B cell (primary cell): ENCODE measurements at regions not wholly inside any gene's neighbourhood (a gene's known extent, or its start where the extent isn't known, plus 50 kb on each side); places are given as distances from the start of the nearest gene placed in this dataset.

Experiments
- CTCF ChIP-seq: fragments of 200-600 bp; IDR thresholded peaks from one replicate; pipeline ENCODE4 v1.8.0; 2022; ENCODE audit warnings: antibody characterized with exemption, mild to moderate bottlenecking
- EZH2 ChIP-seq: IDR thresholded peaks from 2 replicates; pipeline ENCODE4 v1.6.1; 2012; ENCODE audit warnings: borderline replicate concordance, low read depth, mild to moderate bottlenecking, moderate library complexity, low read length; ENCODE audit not compliant: insufficient read depth, poor library complexity, severe bottlenecking

DNA sequence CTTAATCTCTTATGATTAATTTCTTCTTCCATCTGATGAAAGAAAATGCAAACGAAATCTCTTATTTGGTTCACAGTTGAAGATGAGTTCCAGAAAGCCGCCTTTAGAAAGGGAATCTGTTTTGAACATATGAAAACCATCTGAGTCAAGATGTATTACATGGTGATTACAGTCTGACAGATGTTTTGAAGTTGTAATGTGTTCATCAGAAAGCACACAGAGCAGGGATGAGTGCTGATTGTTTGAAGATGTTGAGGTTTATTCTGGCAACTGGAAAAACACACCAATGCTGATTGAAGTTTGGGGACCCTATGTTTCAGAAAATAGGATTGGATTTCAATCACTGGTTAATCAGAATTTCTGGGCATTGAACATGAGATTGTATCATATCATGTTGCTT, 99.7 kb downstream of the TMSB4Y start:
- no peak for TF ChIP-seq CTCF
- TF ChIP-seq EZH2: no peak
